Activated B cell treated with CpG ODN at 0.5 μM for 24 hours (primary cell): ENCODE measurements at regions not wholly inside any gene's neighbourhood (a gene's known extent, or its start where the extent isn't known, plus 50 kb on each side); places are given as distances from the start of the nearest gene placed in this dataset.

Experiments used
- ATAC-seq: fragments of 200-7000 bp; cut with Tn5 transposase; one replicate; pipeline ENCODE4 v1.10.0; 2021; ENCODE audit warnings: low read depth, mild to moderate bottlenecking, moderate library complexity
- CTCF ChIA-PET: fragments of 350-600 bp; sonication (Branson Sonifier 250); formaldehyde crosslinking; loops from one replicate; lab custom pipeline; 2021; ENCODE audit warnings: antibody characterized with exemption; lab: Charles Lee
- POLR2A ChIA-PET: fragments of 350-600 bp; sonication (Branson Sonifier 250); formaldehyde crosslinking; loops from one replicate; lab custom pipeline; 2021; ENCODE audit warnings: antibody characterized with exemption; lab: Charles Lee
- DNase-seq: peaks from one replicate; pipeline ENCODE4 v3.0.0; 2022
- H3K27ac Mint-ChIP-seq: one replicate; pipeline ENCODE4 v1.8.0; 2020; ENCODE audit warnings: mixed read lengths
- H3K27me3 Mint-ChIP-seq: one replicate; pipeline ENCODE4 v1.8.0; 2021; ENCODE audit warnings: mixed read lengths
- H3K36me3 Mint-ChIP-seq: one replicate; pipeline ENCODE4 v1.8.0; 2021; ENCODE audit warnings: low read depth, mixed read lengths
- H3K4me1 Mint-ChIP-seq: one replicate; pipeline ENCODE4 v1.8.0; 2021; ENCODE audit warnings: mixed read lengths
- H3K4me3 Mint-ChIP-seq: one replicate; pipeline ENCODE4 v1.8.0; 2020; ENCODE audit warnings: mild to moderate bottlenecking, mixed read lengths
- H3K9me3 Mint-ChIP-seq: one replicate; pipeline ENCODE4 v1.8.0; 2020; ENCODE audit warnings: mixed read lengths
- intact Hi-C: fragments of 100-400 bp; cut with micrococcal nuclease; formaldehyde crosslinking; loops from one replicate; pipeline ENCODE4 v1.15.1; 2024
- TF ChIP-seq, protein P1 (sequence below): fragments of 200-600 bp; IDR thresholded peaks from one replicate; pipeline ENCODE4 v1.8.0; 2022; ENCODE audit warnings: antibody characterized with exemption, mild to moderate bottlenecking

DNA sequence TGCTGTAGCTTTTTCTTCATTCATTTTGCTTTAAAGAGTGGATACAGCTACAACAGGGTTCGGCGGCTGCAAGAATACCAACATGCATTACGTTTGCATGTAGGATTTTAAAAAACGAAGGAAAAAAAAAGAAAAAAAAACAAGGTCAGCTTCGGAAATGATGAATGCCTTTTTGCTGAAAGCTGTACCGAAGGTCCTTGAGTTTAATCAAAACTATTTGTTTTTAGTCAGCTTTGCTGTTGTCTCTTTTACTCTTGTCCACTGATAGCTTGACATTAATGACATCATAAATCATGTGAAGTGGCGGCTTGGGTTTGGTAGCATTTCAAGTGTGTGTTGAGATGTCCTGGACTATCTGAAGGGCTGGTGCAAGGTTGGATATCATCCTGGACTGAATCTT, 779.1 kb downstream of the NR2F1-AS1 start:
- H3K36me3 Mint-ChIP-seq, result no peaks in the 10 kb centered on the region
- no peaks in the 10 kb centered on the region for H3K4me1 Mint-ChIP-seq
- DNase-seq (no peak), ATAC-seq (no peak)
- POLR2A ChIA-PET, result no interaction called here
- intact Hi-C loops, result no loop called here
- CTCF ChIA-PET, result no interaction called here
- TF ChIP-seq, protein P1, sequence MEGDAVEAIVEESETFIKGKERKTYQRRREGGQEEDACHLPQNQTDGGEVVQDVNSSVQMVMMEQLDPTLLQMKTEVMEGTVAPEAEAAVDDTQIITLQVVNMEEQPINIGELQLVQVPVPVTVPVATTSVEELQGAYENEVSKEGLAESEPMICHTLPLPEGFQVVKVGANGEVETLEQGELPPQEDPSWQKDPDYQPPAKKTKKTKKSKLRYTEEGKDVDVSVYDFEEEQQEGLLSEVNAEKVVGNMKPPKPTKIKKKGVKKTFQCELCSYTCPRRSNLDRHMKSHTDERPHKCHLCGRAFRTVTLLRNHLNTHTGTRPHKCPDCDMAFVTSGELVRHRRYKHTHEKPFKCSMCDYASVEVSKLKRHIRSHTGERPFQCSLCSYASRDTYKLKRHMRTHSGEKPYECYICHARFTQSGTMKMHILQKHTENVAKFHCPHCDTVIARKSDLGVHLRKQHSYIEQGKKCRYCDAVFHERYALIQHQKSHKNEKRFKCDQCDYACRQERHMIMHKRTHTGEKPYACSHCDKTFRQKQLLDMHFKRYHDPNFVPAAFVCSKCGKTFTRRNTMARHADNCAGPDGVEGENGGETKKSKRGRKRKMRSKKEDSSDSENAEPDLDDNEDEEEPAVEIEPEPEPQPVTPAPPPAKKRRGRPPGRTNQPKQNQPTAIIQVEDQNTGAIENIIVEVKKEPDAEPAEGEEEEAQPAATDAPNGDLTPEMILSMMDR, result no peak
- no peaks in the 10 kb centered on the region for H3K27me3 Mint-ChIP-seq
- no peaks in the 10 kb centered on the region for H3K9me3 Mint-ChIP-seq
- no peak overlapping the region for H3K4me3 Mint-ChIP-seq
- no peak overlapping the region for H3K27ac Mint-ChIP-seq

DNA sequence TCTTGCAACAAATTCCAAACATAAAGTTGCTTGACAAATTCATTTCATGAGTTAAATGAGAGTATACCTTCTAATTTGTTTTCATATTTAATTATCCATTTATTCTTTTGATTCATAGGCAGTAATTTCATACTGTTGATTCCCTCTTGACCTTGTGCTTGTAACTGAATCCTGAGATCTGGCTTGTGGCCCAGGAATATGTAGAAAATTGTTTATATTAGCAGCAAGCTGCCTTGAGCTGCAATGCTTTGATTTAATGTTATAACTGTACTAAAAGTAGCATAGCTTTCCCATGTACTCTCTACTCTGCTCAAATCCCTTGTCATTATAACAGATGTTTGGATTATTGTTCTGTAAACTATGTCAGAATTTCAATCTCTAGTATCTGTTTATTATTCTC, 780.7 kb downstream of the NR2F1-AS1 start:
- no peak for ATAC-seq
- no peaks in the 10 kb centered on the region for H3K4me1 Mint-ChIP-seq
- intact Hi-C loops, result no loop called here
- H3K27me3 Mint-ChIP-seq, result no peaks in the 10 kb centered on the region
- TF ChIP-seq, protein P1, result no peak
- H3K27ac Mint-ChIP-seq, result no peak overlapping the region
- ChIA-PET CTCF (no interaction called here), POLR2A (no interaction called here)
- H3K36me3 Mint-ChIP-seq, result no peaks in the 10 kb centered on the region
- no peak for DNase-seq
- H3K4me3 Mint-ChIP-seq, result no peak overlapping the region
- peaks cover 4% of the 10 kb centered on the region for H3K9me3 Mint-ChIP-seq

DNA sequence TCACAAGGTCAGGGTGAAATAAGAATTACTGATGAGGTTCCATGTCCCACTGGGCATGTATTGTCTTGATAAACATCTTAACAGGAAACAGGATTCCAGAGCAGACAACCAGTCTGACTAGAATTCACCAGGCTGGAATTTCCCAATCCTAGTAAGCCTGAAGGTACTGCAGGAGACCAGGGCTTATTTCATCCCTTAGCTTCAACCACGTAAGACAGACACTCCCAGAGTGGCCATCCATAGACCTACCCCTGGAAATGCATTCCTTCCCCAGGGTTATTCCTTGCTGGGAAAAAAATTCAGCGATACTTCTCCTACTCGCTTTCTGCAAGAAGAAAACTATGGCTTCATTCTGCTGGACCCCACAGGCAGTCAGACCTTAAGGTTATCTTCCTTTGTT, 785.4 kb downstream of the NR2F1-AS1 start:
- Mint-ChIP-seq H3K27ac (no peak overlapping the region), H3K9me3 (peaks cover 9% of the 10 kb centered on the region), H3K36me3 (no peaks in the 10 kb centered on the region), H3K4me1 (no peaks in the 10 kb centered on the region), H3K4me3 (no peak overlapping the region), H3K27me3 (no peaks in the 10 kb centered on the region)
- no peak for DNase-seq
- ChIA-PET CTCF (no interaction called here), POLR2A (no interaction called here)
- ATAC-seq, result no peak
- intact Hi-C loops, result no loop called here
- TF ChIP-seq, protein P1, result no peak

DNA sequence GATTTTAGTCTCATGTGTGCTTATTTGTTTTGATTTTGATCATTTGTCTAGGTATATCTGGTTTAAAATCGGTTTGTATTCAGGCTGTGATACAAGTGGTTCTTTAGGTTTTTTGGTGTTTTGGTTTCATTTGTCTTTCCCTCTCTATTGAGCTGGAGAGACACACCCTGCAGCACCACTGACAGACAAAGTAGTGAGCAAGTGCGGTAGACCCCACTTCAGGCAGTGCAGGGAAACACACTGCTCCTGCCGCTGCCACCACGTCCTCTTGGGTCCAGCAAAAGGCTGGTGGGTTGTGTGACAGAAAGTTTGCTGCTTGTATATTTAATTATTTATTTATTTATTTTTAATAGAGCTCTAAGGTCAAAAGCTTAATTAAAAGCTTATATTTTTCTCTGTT, 801.0 kb downstream of the NR2F1-AS1 start:
- no peaks in the 10 kb centered on the region for H3K36me3 Mint-ChIP-seq
- ChIA-PET CTCF (no interaction called here), POLR2A (no interaction called here)
- intact Hi-C loops, result no loop called here
- H3K4me1 Mint-ChIP-seq, result no peaks in the 10 kb centered on the region
- TF ChIP-seq, protein P1, result no peak
- no peak overlapping the region for H3K27ac Mint-ChIP-seq
- DNase-seq (no peak), ATAC-seq (no peak)
- no peaks in the 10 kb centered on the region for H3K27me3 Mint-ChIP-seq
- no peaks in the 10 kb centered on the region for H3K9me3 Mint-ChIP-seq
- no peak overlapping the region for H3K4me3 Mint-ChIP-seq

DNA sequence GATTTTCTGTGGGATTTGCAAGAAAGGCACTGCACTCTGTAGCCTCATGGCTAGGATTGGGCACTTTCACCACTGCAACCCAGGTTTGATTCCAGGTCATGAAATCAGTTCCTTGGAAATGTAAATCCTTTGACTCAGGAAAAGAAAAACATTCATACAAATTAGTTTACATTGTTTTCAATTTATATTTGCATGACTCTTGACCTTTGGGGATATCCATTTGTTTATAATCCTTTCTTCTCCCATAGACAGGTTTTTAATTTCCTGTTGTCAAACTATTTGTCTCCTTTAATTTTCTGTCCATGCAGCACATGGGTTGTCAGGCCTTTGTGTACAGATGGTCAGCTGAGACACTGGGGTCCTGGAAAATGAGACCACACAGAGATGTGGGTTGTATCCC, 801.5 kb downstream of the NR2F1-AS1 start:
- POLR2A ChIA-PET, result no interaction called here
- CTCF ChIA-PET, result no interaction called here
- no peaks in the 10 kb centered on the region for H3K36me3 Mint-ChIP-seq
- TF ChIP-seq, protein P1, result no peak
- no peak overlapping the region for H3K27ac Mint-ChIP-seq
- no peak overlapping the region for H3K4me3 Mint-ChIP-seq
- DNase-seq (no peak), ATAC-seq (no peak)
- no peaks in the 10 kb centered on the region for H3K4me1 Mint-ChIP-seq
- intact Hi-C loops, result no loop called here
- H3K9me3 Mint-ChIP-seq, result no peaks in the 10 kb centered on the region
- H3K27me3 Mint-ChIP-seq, result no peaks in the 10 kb centered on the region
